ENCODE measurements at regions not wholly inside any gene's neighbourhood (a gene's known extent, or its start where the extent isn't known, plus 50 kb on each side); places are given as distances from the start of the nearest gene placed in this dataset.

DNA sequence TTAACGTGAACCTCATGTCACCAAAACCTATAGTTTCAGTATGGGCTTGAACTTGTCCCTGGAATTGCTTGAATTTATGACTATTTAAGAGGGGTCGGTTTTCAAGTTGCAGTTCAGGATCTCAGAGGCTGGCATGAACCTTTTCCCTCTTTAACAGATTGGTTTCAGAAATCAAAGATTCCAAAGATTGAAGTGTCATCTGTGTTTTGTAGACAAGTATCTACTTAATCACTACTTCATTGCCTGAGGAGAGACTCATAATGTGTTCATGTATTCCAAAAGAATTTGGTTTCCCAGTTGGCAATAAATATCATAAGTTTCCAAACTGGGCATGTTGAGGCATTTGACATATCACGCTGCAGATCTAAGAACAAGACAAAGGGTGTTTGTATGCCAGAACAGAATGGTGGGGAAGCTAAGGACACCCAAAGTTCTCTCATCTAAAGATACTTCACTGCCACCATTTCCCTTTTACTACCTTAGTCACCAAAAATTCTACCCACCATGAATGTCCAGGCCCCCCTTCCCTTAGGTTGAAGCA is 199.5 kb downstream of the NUAK1 start:
- Mint-ChIP-seq H3K9me3 (ENCODE audit: unreplicated experiment) (no peaks in the 10 kb centered on the region), H3K27me3 (ENCODE audit: insufficient read depth, unreplicated experiment) (no peaks in the 10 kb centered on the region), H3K27ac (ENCODE audit: low read depth, unreplicated experiment) (no peak overlapping the region), H3K36me3 (ENCODE audit: insufficient read depth, unreplicated experiment) (no peaks in the 10 kb centered on the region), H3K4me1 (ENCODE audit: insufficient read depth, unreplicated experiment) (peaks cover 25% of the 10 kb centered on the region), H3K4me3 (ENCODE audit: unreplicated experiment) (no peak overlapping the region)
- ChIA-PET POLR2A (interaction anchor here (0.9 to 1.6 kb wide), 4 partner anchors 17 to 168 kb away, joined by 3 to 5 read pairs (median 4); no protein-coding TSS in a partner anchor), CTCF (interaction anchor here (0.9 to 1.5 kb wide), 2 partner anchors 20 to 518 kb away, joined by 3 to 5 read pairs; no protein-coding TSS in a partner anchor)
- BruUV-seq (replicated peaks), result no TSS peak
- intact Hi-C loops (cut with micrococcal nuclease), result no loop called here
- TF ChIP-seq, protein P1, sequence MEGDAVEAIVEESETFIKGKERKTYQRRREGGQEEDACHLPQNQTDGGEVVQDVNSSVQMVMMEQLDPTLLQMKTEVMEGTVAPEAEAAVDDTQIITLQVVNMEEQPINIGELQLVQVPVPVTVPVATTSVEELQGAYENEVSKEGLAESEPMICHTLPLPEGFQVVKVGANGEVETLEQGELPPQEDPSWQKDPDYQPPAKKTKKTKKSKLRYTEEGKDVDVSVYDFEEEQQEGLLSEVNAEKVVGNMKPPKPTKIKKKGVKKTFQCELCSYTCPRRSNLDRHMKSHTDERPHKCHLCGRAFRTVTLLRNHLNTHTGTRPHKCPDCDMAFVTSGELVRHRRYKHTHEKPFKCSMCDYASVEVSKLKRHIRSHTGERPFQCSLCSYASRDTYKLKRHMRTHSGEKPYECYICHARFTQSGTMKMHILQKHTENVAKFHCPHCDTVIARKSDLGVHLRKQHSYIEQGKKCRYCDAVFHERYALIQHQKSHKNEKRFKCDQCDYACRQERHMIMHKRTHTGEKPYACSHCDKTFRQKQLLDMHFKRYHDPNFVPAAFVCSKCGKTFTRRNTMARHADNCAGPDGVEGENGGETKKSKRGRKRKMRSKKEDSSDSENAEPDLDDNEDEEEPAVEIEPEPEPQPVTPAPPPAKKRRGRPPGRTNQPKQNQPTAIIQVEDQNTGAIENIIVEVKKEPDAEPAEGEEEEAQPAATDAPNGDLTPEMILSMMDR (IDR thresholded peaks at IDR 0.05; ENCODE audit: unreplicated experiment), result no peak
- no peak for DNase-seq (ENCODE audit: unreplicated experiment)

DNA sequence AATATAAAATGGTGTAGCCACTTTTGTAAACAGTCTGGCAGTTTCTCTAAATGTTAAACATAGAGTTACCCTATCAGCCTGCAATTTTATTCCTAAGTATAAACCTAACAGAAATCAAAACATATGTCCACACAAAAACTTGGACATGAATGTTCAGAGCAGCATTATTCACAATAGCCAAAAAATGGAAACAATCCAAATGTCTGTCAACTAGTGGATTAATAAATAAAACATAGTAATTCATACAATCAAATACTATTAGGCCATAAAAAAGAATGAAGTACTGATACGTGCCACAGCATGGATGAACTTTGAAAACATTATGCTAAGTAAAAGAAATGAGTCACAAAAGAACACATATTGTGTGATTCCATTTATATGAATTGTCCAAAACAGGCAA is 196.5 kb downstream of the NUAK1 start:
- Mint-ChIP-seq H3K36me3 (ENCODE audit: insufficient read depth, unreplicated experiment) (no peaks in the 10 kb centered on the region), H3K9me3 (ENCODE audit: unreplicated experiment) (no peaks in the 10 kb centered on the region), H3K27ac (ENCODE audit: low read depth, unreplicated experiment) (no peak overlapping the region), H3K27me3 (ENCODE audit: insufficient read depth, unreplicated experiment) (no peaks in the 10 kb centered on the region), H3K4me3 (ENCODE audit: unreplicated experiment) (no peak overlapping the region), H3K4me1 (ENCODE audit: insufficient read depth, unreplicated experiment) (peaks cover 16% of the 10 kb centered on the region)
- intact Hi-C loops (cut with micrococcal nuclease), result no loop called here
- POLR2A ChIA-PET, result no interaction called here
- TF ChIP-seq, protein P1 (IDR thresholded peaks at IDR 0.05; ENCODE audit: unreplicated experiment), result no peak
- no TSS peak for BruUV-seq (replicated peaks)
- DNase-seq (ENCODE audit: unreplicated experiment), result no peak
- CTCF ChIA-PET, result interaction anchor here (0.8 kb wide), 1 partner anchor 536 kb away, joined by 4 read pairs; no protein-coding TSS in a partner anchor

DNA sequence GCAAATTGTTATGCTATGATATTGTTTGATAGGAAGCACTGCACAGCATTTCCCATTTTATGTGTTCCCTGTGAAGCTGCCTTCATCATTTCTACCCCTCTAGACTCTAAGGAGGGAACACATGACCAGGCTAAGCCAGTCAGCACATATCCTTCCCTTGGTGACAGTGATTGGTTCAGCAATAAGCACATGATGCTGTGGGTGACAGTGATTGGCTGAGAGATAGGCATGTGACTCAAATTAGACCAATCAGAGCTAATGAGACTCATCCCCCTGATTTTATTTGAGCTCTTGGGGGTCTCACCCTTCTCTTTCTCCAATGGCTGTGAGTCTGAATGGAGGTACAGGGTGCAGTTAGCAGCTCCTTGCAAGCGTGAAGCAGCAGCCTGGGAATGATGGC is 195.2 kb downstream of the NUAK1 start:
- H3K4me3 Mint-ChIP-seq (ENCODE audit: unreplicated experiment), result no peak overlapping the region
- H3K9me3 Mint-ChIP-seq (ENCODE audit: unreplicated experiment), result no peaks in the 10 kb centered on the region
- intact Hi-C loops (cut with micrococcal nuclease), result no loop called here
- H3K4me1 Mint-ChIP-seq (ENCODE audit: insufficient read depth, unreplicated experiment), result peaks cover 16% of the 10 kb centered on the region
- ChIA-PET CTCF (no interaction called here), POLR2A (no interaction called here)
- no peaks in the 10 kb centered on the region for H3K27me3 Mint-ChIP-seq (ENCODE audit: insufficient read depth, unreplicated experiment)
- no TSS peak for BruUV-seq (replicated peaks)
- TF ChIP-seq, protein P1 (IDR thresholded peaks at IDR 0.05; ENCODE audit: unreplicated experiment), result no peak
- H3K27ac Mint-ChIP-seq (ENCODE audit: low read depth, unreplicated experiment), result no peak overlapping the region
- DNase-seq (ENCODE audit: unreplicated experiment), result no peak
- H3K36me3 Mint-ChIP-seq (ENCODE audit: insufficient read depth, unreplicated experiment), result no peaks in the 10 kb centered on the region

DNA sequence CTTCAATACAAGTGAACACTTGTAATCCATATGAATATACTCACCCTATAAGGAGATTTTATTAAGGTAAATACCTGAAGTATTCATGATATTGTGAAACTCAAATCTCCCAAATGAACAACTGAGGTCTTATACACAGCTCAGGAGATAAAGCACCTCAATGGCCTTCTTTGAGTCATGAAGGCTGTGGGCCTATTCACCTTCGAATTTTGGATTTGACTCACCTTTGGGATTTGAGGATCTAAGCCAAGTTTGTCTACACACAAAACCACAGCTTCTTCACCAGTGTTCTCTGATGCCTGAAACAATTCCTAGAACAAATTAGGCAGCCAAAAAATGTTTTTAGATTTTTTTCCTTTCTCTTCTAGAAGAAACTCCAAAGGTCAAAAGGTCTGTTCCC is 194.1 kb downstream of the NUAK1 start:
- no peak overlapping the region for H3K27ac Mint-ChIP-seq (ENCODE audit: low read depth, unreplicated experiment)
- DNase-seq (ENCODE audit: unreplicated experiment), result no peak
- CTCF ChIA-PET, result interaction anchor here (0.6 to 0.9 kb wide), 3 partner anchors 510 to 1941 kb away, joined by 3 to 4 read pairs (median 4); no protein-coding TSS in a partner anchor
- no peak overlapping the region for H3K4me3 Mint-ChIP-seq (ENCODE audit: unreplicated experiment)
- TF ChIP-seq, protein P1 (IDR thresholded peaks at IDR 0.05; ENCODE audit: unreplicated experiment), result no peak
- intact Hi-C loops (cut with micrococcal nuclease), result no loop called here
- H3K27me3 Mint-ChIP-seq (ENCODE audit: insufficient read depth, unreplicated experiment), result no peaks in the 10 kb centered on the region
- POLR2A ChIA-PET, result interaction anchor here (0.7 to 0.9 kb wide), 3 partner anchors 11 to 190 kb away, joined by 3 to 8 read pairs (median 3); no protein-coding TSS in a partner anchor
- H3K9me3 Mint-ChIP-seq (ENCODE audit: unreplicated experiment), result no peaks in the 10 kb centered on the region
- peaks cover 4% of the 10 kb centered on the region for H3K36me3 Mint-ChIP-seq (ENCODE audit: insufficient read depth, unreplicated experiment)
- BruUV-seq (replicated peaks), result no TSS peak
- peaks cover 12% of the 10 kb centered on the region for H3K4me1 Mint-ChIP-seq (ENCODE audit: insufficient read depth, unreplicated experiment)

All from MCF 10A (cell line).